Smooth muscle cell (in vitro differentiated cells): ENCODE measurements at regions not wholly inside any gene's neighbourhood (a gene's known extent, or its start where the extent isn't known, plus 50 kb on each side); places are given as distances from the start of the nearest gene placed in this dataset.
A peak's percentile ranks its signal among the peaks of the same experiment; 100 is the strongest.

Experiments
- DNase-seq: peaks from one replicate; lab custom pipeline; 2025; ENCODE audit not compliant: unreplicated experiment; lab: John Stamatoyannopoulos, UW
- H2AFZ ChIP-seq: fragments of 200-600 bp; sonication (generic); 2 replicates; pipeline ENCODE4 v1.6.0; 2016; ENCODE audit warnings: antibody characterized with exemption, low read depth, mild to moderate bottlenecking
- H3F3A ChIP-seq: fragments of 200-600 bp; sonication (generic); 2 replicates; pipeline ENCODE4 v1.6.0; 2017; ENCODE audit warnings: antibody characterized with exemption, low read depth
- H3K27ac ChIP-seq: fragments of 200-600 bp; sonication (generic); 2 replicates; pipeline ENCODE4 v1.5.1; 2016; ENCODE audit warnings: low read depth, mild to moderate bottlenecking
- H3K27me3 ChIP-seq: fragments of 200-600 bp; sonication (generic); 2 replicates; pipeline ENCODE4 v1.6.1; 2016; ENCODE audit warnings: low read depth, mild to moderate bottlenecking
- H3K36me3 ChIP-seq: fragments of 200-600 bp; sonication (generic); 2 replicates; pipeline ENCODE4 v1.5.1; 2016; ENCODE audit warnings: low read depth
- H3K4me1 ChIP-seq: fragments of 200-600 bp; sonication (generic); 2 replicates; pipeline ENCODE4 v1.5.1; 2016; ENCODE audit warnings: low read depth
- H3K4me2 ChIP-seq: fragments of 200-600 bp; sonication (generic); 2 replicates; pipeline ENCODE4 v1.6.0; 2016; ENCODE audit warnings: mild to moderate bottlenecking
- H3K4me3 ChIP-seq: fragments of 200-600 bp; sonication (generic); 2 replicates; pipeline ENCODE4 v1.5.1; 2016; ENCODE audit warnings: mild to moderate bottlenecking
- H3K79me2 ChIP-seq: fragments of 200-600 bp; sonication (generic); 2 replicates; pipeline ENCODE4 v1.6.0; 2016; ENCODE audit warnings: low read depth, mild to moderate bottlenecking
- H3K9ac ChIP-seq: fragments of 200-600 bp; sonication (generic); 2 replicates; pipeline ENCODE4 v1.6.0; 2016; ENCODE audit warnings: low read depth
- H3K9me3 ChIP-seq: fragments of 200-600 bp; sonication (generic); replicated peaks from 2 replicates; pipeline ENCODE4 v1.5.1; 2016; ENCODE audit warnings: low read depth
- H4K20me1 ChIP-seq: fragments of 200-600 bp; sonication (generic); 2 replicates; pipeline ENCODE4 v1.6.0; 2016; ENCODE audit warnings: low read depth
- WGBS: methylation state at CpG from one replicate; pipeline ENCODE4 v1.1.7; 2016; ENCODE audit warnings: low lambda C conversion rate; 5-methylcytosine and 5-hydroxymethylcytosine counted together
- TF ChIP-seq, protein P1 (sequence below): fragments of 200-600 bp; sonication (generic); IDR thresholded peaks from 2 replicates; pipeline ENCODE4 v1.5.1; 2017; ENCODE audit warnings: borderline replicate concordance, mild to moderate bottlenecking, antibody characterized with exemption; ENCODE audit not compliant: insufficient read depth, poor library complexity, severe bottlenecking

DNA sequence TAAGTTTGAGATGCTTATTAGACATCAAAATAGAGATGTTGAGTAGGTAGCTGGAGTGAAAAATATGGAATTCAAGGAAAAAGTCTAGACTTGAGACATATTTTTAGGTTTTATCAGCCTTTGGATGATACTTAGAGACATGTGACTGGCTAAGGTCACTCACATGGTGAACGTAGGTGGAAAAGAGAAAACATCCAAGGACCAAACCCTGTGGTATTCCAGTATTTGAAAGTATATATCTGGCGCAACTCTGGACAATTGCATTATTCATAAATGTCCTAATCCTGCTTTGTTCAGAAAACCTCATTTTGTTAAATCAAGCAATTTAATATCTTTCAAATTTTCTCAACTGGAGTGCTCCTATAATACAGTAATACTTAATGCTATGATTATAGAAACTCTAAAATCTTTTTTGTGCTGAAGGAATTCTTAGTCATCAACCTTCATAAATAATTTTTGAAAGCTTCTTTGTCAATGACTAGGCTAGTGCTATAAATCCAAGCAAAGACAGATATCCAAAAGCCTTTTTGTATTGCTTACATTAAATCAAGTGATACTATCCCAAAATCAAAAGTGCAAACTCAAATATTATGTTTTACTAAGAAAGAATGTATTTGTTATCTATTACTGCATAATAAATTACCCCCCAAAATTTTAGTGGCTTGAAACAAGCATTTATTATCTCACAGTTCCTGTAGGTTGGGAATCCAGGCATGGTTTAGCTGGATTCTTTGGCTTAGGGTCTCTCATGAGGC lies 452.0 kb downstream of the ENC1 start:
- Histone ChIP-seq H2AFZ (no peak overlapping the region), H3K9ac (no peak overlapping the region), H3K4me3 (no peak overlapping the region), H3K4me1 (peaks cover 33% of the 10 kb centered on the region), H4K20me1 (no peaks in the 10 kb centered on the region), H3K27ac (no peak overlapping the region), H3K79me2 (no peaks in the 10 kb centered on the region), H3K36me3 (no peaks in the 10 kb centered on the region), H3K9me3 (no peaks in the 10 kb centered on the region), H3K4me2 (no peak overlapping the region), H3K27me3 (no peaks in the 10 kb centered on the region), H3F3A (peaks cover 10% of the 10 kb centered on the region)
- TF ChIP-seq, protein P1, sequence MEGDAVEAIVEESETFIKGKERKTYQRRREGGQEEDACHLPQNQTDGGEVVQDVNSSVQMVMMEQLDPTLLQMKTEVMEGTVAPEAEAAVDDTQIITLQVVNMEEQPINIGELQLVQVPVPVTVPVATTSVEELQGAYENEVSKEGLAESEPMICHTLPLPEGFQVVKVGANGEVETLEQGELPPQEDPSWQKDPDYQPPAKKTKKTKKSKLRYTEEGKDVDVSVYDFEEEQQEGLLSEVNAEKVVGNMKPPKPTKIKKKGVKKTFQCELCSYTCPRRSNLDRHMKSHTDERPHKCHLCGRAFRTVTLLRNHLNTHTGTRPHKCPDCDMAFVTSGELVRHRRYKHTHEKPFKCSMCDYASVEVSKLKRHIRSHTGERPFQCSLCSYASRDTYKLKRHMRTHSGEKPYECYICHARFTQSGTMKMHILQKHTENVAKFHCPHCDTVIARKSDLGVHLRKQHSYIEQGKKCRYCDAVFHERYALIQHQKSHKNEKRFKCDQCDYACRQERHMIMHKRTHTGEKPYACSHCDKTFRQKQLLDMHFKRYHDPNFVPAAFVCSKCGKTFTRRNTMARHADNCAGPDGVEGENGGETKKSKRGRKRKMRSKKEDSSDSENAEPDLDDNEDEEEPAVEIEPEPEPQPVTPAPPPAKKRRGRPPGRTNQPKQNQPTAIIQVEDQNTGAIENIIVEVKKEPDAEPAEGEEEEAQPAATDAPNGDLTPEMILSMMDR, result no peak
- 77% methylated on average over 2 of the region's 2 CpGs for WGBS
- no peak for DNase-seq

DNA sequence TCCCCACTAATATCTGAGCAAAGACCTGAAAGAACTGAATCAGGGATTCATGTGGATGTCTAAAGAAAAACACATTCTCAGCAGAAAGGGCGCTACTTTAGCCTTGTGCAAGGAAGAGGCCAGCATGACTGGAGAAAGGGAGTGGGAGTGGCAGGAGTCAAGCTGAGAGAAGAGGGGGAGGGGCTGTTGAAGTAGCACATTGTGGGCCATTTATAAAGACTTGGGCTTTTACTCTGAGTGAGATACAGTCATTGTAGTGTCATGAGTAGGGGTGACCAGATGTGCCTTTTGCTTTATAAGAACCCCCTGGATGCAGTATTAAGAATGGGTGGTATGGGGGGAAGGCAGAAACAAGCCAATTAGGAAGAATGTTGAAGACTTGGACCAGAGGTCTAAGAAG lies 452.8 kb downstream of the ENC1 start:
- H3K9ac ChIP-seq, result no peak overlapping the region
- 87% methylated on average over 1 of the region's 1 CpG for WGBS

DNA sequence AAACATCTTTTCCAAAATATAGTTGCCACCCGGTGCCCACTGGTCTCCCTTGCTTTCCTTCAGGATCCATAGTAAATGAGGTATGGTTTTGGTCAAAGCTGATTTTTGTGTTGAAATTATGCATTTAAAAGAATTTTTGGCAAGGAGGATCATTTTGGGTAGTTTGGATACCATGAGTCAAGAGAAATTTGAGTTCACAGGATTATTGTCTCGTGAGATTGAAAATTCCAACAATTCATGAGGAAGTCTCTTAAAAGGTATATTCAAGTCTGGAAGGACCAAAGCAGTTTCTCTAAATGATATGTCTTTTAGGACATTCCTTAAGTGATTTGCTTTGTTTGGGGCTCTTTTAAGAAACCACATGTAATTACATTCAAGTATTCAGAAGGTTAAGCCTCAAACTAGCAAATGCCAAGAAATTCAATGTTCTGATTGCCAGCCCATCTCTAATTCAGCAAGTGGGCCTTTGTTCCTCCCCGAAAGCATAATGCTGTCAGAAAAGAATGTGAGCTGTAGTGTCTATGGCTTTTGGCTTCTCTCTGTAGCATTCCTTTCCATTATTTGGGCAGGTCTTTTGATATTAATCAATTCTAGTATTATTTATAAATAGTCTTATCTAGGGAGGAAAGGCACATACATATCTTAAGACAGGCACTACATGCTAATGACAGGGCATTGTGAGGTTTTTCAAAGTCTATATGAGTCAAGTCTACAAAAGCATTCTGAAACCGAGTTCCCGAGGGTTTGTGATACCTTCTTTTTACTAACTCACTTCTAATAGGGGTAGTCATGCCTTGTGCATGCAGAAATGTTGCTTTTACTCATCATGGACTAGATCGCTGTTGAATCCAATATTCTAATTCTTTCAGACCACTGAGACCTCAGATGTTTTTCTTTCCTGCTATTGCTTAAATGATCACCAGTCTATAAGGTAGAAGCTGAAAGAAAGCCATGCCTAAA lies 453.9 kb downstream of the ENC1 start:
- WGBS, result 58% methylated on average over 6 of the region's 6 CpGs
- DNase-seq, result no peak
- H3K27ac ChIP-seq, result peak overlapping the region; percentile 49

More for the DNA sequence above, 452.8 kb downstream of the ENC1 start:
- no peak overlapping the region for H2AFZ ChIP-seq
- H3K27ac ChIP-seq, result no peak overlapping the region
- no peak overlapping the region for H3K4me2 ChIP-seq
- TF ChIP-seq, protein P1, result no peak
- H3K4me3 ChIP-seq, result no peak overlapping the region
- H3K79me2 ChIP-seq, result no peaks in the 10 kb centered on the region
- H3K9me3 ChIP-seq, result no peaks in the 10 kb centered on the region
- H3K36me3 ChIP-seq, result no peaks in the 10 kb centered on the region
- DNase-seq, result no peak
- no peaks in the 10 kb centered on the region for H3K27me3 ChIP-seq
- peaks cover 33% of the 10 kb centered on the region for H3K4me1 ChIP-seq
- peaks cover 10% of the 10 kb centered on the region for H3F3A ChIP-seq
- H4K20me1 ChIP-seq, result no peaks in the 10 kb centered on the region

More for the DNA sequence above, 453.9 kb downstream of the ENC1 start:
- Histone ChIP-seq H3K4me3 (no peak overlapping the region), H3K9me3 (no peaks in the 10 kb centered on the region), H2AFZ (no peak overlapping the region), H3F3A (peaks cover 10% of the 10 kb centered on the region), H3K4me2 (peak overlapping the region; percentile 28), H4K20me1 (no peaks in the 10 kb centered on the region), H3K4me1 (peaks cover 33% of the 10 kb centered on the region), H3K79me2 (no peaks in the 10 kb centered on the region), H3K36me3 (no peaks in the 10 kb centered on the region), H3K9ac (no peak overlapping the region), H3K27me3 (no peaks in the 10 kb centered on the region)
- TF ChIP-seq, protein P1, result no peak
